Esophagus squamous epithelium (tissue), 5 donors: ENCODE measurements at regions not wholly inside any gene's neighbourhood (a gene's known extent, or its start where the extent isn't known, plus 50 kb on each side); places are given as distances from the start of the nearest gene placed in this dataset.

Experiments used
- DNase-seq: peaks from one replicate; lab custom pipeline; 2025; lab: John Stamatoyannopoulos, UW
- H3K27ac ChIP-seq, 4 donors: fragments of 200-600 bp; sonication (generic); one replicate each; pipeline ENCODE4 v1.5.1; 2016 to 2019; ENCODE audit warnings: mild to moderate bottlenecking in 1 of 4
- H3K27me3 ChIP-seq, 4 donors: fragments of 200-600 bp; sonication (generic); 1 replicate in 3 of 4; 2 replicates in 1 of 4; pipeline versions ENCODE4 v1.5.1 to v1.6.0; 2017 to 2021; ENCODE audit warnings: antibody characterized with exemption in 1 of 4
- H3K36me3 ChIP-seq, 3 donors: fragments of 200-600 bp; sonication (generic); one replicate each; pipeline ENCODE4 v1.5.1; 2016 to 2019
- H3K4me1 ChIP-seq, 3 donors: fragments of 200-600 bp; sonication (generic); one replicate each; pipeline ENCODE4 v1.5.1; 2017 to 2019
- H3K4me3 ChIP-seq, 4 donors: fragments of 200-600 bp; sonication (generic); 1 replicate in 3 of 4; 2 replicates in 1 of 4; pipeline ENCODE4 v1.5.1; 2016 to 2019; ENCODE audit warnings: mild to moderate bottlenecking in 2 of 4, moderate library complexity in 1 of 4
- H3K9me3 ChIP-seq, 3 donors: fragments of 200-600 bp; sonication (generic); one replicate each; pipeline ENCODE4 v1.5.1; 2016 to 2019
- CTCF ChIP-seq, 6 experiments: fragments of 450-650 bp in 4 of 6; fragments of 200-600 bp in 2 of 6; sonication (generic) in 2 of 6; IDR thresholded peaks; one replicate each; pipeline ENCODE4 v1.5.1; 2016 to 2019; ENCODE audit warnings: antibody characterized with exemption in 6 of 6, mild to moderate bottlenecking in 4 of 6, moderate library complexity in 4 of 6
- POLR2A ChIP-seq, 4 donors: fragments of 450-650 bp; IDR thresholded peaks; one replicate each; pipeline ENCODE4 v1.6.1; 2017; ENCODE audit warnings: antibody characterized with exemption in 4 of 4, mild to moderate bottlenecking in 4 of 4, moderate library complexity in 3 of 4
- WGBS, 2 donors: methylation state at CpG; one replicate each; pipeline ENCODE4 v1.1.5; 2018; 5-methylcytosine and 5-hydroxymethylcytosine counted together
- intact Hi-C: fragments of 100-400 bp; cut with DNase I; formaldehyde crosslinking; loops from one replicate; pipeline ENCODE4 v1.15.0; 2022
- donor health status: DM: yes; HTN: yes; CAD: no.

- Histone ChIP-seq H3K4me1 (no peaks in the 10 kb centered on the region), H3K36me3 (no peaks in the 10 kb centered on the region), H3K27me3 (no peaks in the 10 kb centered on the region), H3K27ac (no peak overlapping the region), H3K9me3 (no peaks in the 10 kb centered on the region), H3K4me3 (no peak overlapping the region)
- intact Hi-C loops, result no loop called here
- TF ChIP-seq CTCF (IDR thresholded peaks at IDR 0.05), result no peak
- TF ChIP-seq POLR2A (IDR thresholded peaks at IDR 0.05), result no peak
- DNase-seq, result no peak
Observed at GRCh38 chr6:100996409-100996808, 115.3 kb upstream of the ASCC3 start.

- WGBS, 2 donors, result 51 to 76% methylated on average over 3 of the region's 3 CpGs
- Histone ChIP-seq H3K27ac (no peak overlapping the region), H3K4me1 (no peaks in the 10 kb centered on the region), H3K9me3 (no peaks in the 10 kb centered on the region), H3K36me3 (no peaks in the 10 kb centered on the region), H3K27me3 (no peaks in the 10 kb centered on the region), H3K4me3 (no peak overlapping the region)
- TF ChIP-seq POLR2A (IDR thresholded peaks at IDR 0.05) (no peak), CTCF (IDR thresholded peaks at IDR 0.05) (no peak)
- no peak for DNase-seq
- intact Hi-C loops, result no loop called here
Observed at GRCh38 chr6:100998111-100998510, 117.0 kb upstream of the ASCC3 start.

- Histone ChIP-seq H3K9me3 (no peaks in the 10 kb centered on the region), H3K4me1 (no peaks in the 10 kb centered on the region), H3K27me3 (no peaks in the 10 kb centered on the region), H3K27ac (no peak overlapping the region), H3K36me3 (no peaks in the 10 kb centered on the region), H3K4me3 (no peak overlapping the region)
- intact Hi-C loops, result no loop called here
- no peak for DNase-seq
- TF ChIP-seq CTCF (IDR thresholded peaks at IDR 0.05), result no peak
- 75 to 95% methylated on average over 2 of the region's 2 CpGs for WGBS, 2 donors
Observed at GRCh38 chr6:100999034-100999597, 118.0 kb upstream of the ASCC3 start.

GRCh38 chr6:101000341-101000740 lies 119.2 kb upstream of the ASCC3 start:
- no peaks in the 10 kb centered on the region for H3K27me3 ChIP-seq
- intact Hi-C loops, result no loop called here
- no peak overlapping the region for H3K27ac ChIP-seq
- no peak overlapping the region for H3K4me3 ChIP-seq
- DNase-seq, result no peak
- 28 to 31% methylated on average over 3 of the region's 3 CpGs for WGBS, 2 donors
- H3K4me1 ChIP-seq, result no peaks in the 10 kb centered on the region
- no peaks in the 10 kb centered on the region for H3K9me3 ChIP-seq
- TF ChIP-seq CTCF (IDR thresholded peaks at IDR 0.05), result no peak
- no peak for TF ChIP-seq POLR2A (IDR thresholded peaks at IDR 0.05)
- H3K36me3 ChIP-seq, result no peaks in the 10 kb centered on the region

- WGBS, 2 donors, result 58 to 73% methylated on average over 1 of the region's 1 CpG
- no peaks in the 10 kb centered on the region for H3K4me1 ChIP-seq
- no peaks in the 10 kb centered on the region for H3K27me3 ChIP-seq
- H3K9me3 ChIP-seq, result no peaks in the 10 kb centered on the region
- H3K36me3 ChIP-seq, result no peaks in the 10 kb centered on the region
- TF ChIP-seq POLR2A (IDR thresholded peaks at IDR 0.05), result no peak
- DNase-seq, result no peak
- no peak overlapping the region for H3K27ac ChIP-seq
- intact Hi-C loops, result no loop called here
- H3K4me3 ChIP-seq, result no peak overlapping the region
Observed at GRCh38 chr6:101001012-101001411, 119.9 kb upstream of the ASCC3 start.

- Histone ChIP-seq H3K9me3 (no peaks in the 10 kb centered on the region), H3K27me3 (no peaks in the 10 kb centered on the region), H3K4me3 (no peak overlapping the region), H3K36me3 (no peaks in the 10 kb centered on the region), H3K4me1 (no peaks in the 10 kb centered on the region), H3K27ac (no peak overlapping the region)
- WGBS, 2 donors, result 33 to 81% methylated on average over 1 of the region's 1 CpG
- DNase-seq, result no peak
- intact Hi-C loops, result no loop called here
- TF ChIP-seq POLR2A (IDR thresholded peaks at IDR 0.05) (no peak), CTCF (IDR thresholded peaks at IDR 0.05) (no peak)
Observed at GRCh38 chr6:101001607-101002006, 120.5 kb upstream of the ASCC3 start.
